ENCODE measurements at regions not wholly inside any gene's neighbourhood (a gene's known extent, or its start where the extent isn't known, plus 50 kb on each side); places are given as distances from the start of the nearest gene placed in this dataset.

GRCh38 chr1:56050911-56051310 is 528.5 kb downstream of the PLPP3 start:
- DNase-seq: no peak
- Histone ChIP-seq H2BK5ac (ENCODE audit: insufficient read length, low read length) (no peak overlapping the region), H4K91ac (ENCODE audit: insufficient read length, low read depth, low read length) (no peak overlapping the region), H4K5ac (ENCODE audit: insufficient read length, low read depth, low read length) (no peak overlapping the region), H3K4me2 (ENCODE audit: insufficient read depth, insufficient read length, low read length) (no peak overlapping the region), H3K79me2 (ENCODE audit: insufficient read depth, low read length) (no peaks in the 10 kb centered on the region), H2BK120ac (ENCODE audit: low read depth, low read length, poor library complexity, severe bottlenecking) (no peak overlapping the region), H3K79me1 (ENCODE audit: insufficient read depth, low read depth, low read length, poor library complexity, severe bottlenecking) (no peaks in the 10 kb centered on the region), H2AK5ac (ENCODE audit: insufficient read length, low read length) (no peak overlapping the region), H2BK20ac (ENCODE audit: low read depth, low read length, poor library complexity, severe bottlenecking) (no peak overlapping the region), H3K9me3 (ENCODE audit: control insufficient read depth, low read depth, low read length) (no peaks in the 10 kb centered on the region), H2BK12ac (ENCODE audit: insufficient read length, low read depth, low read length) (no peak overlapping the region), H3K9ac (ENCODE audit: extremely low read depth, insufficient read length, low read length) (no peak overlapping the region), H3K14ac (ENCODE audit: insufficient read depth, low read length) (no peak overlapping the region), H3K23me2 (ENCODE audit: insufficient read length, low read depth, low read length, poor library complexity, severe bottlenecking) (no peaks in the 10 kb centered on the region), H3K27me3 (ENCODE audit: insufficient read depth, low read length) (no peaks in the 10 kb centered on the region), H4K8ac (replicated peaks; ENCODE audit: insufficient read length, low read depth, low read length) (no peak overlapping the region), H2AFZ (ENCODE audit: low read length) (no peak overlapping the region), H3K27ac (ENCODE audit: insufficient read length, low read depth, low read length) (no peak overlapping the region), H3T11ph (ENCODE audit: low read length) (no peak overlapping the region), H3K23ac (ENCODE audit: insufficient read length, low read depth, low read length) (no peak overlapping the region), H3K4me1 (ENCODE audit: insufficient read depth, low read length) (no peaks in the 10 kb centered on the region), H3K4ac (ENCODE audit: low read depth, low read length) (no peak overlapping the region), H4K20me1 (ENCODE audit: control insufficient read depth, insufficient read depth, insufficient read length) (no peaks in the 10 kb centered on the region), H2BK15ac (ENCODE audit: low read depth, low read length) (no peak overlapping the region), H3K18ac (ENCODE audit: insufficient read length, low read depth, low read length) (no peak overlapping the region), H3K56ac (ENCODE audit: insufficient read length, low read depth, low read length) (no peak overlapping the region)
- H3K9me3 Mint-ChIP-seq: peaks cover 2 to 6% of the 10 kb centered on the region in 2 experiments; a peak in 4 of 5 replicates
- no CpG with 5 or more reads among the region's 2 CpGs for WGBS (ENCODE audit: extremely low coverage, insufficient read length, low lambda C conversion rate)
- H3K27ac Mint-ChIP-seq: no peak overlapping the region
- H3K27me3 Mint-ChIP-seq (ENCODE audit: low read depth): no peaks in the 10 kb centered on the region; the same call in 1 of the 2 replicates
- H3K4me1 Mint-ChIP-seq: no peaks in the 10 kb centered on the region
- H3K4me3 Mint-ChIP-seq: no peak overlapping the region
- TF ChIP-seq CTCF (conservative IDR thresholded peaks at IDR 0.05): no peak
- H3K36me3 Mint-ChIP-seq (ENCODE audit: insufficient read depth in 1 of 3, low read depth in 3 of 3): no peaks in the 10 kb centered on the region

Measured in H9 (cell line).